ENCODE measurements at regions not wholly inside any gene's neighbourhood (a gene's known extent, or its start where the extent isn't known, plus 50 kb on each side); places are given as distances from the start of the nearest gene placed in this dataset.

DNA sequence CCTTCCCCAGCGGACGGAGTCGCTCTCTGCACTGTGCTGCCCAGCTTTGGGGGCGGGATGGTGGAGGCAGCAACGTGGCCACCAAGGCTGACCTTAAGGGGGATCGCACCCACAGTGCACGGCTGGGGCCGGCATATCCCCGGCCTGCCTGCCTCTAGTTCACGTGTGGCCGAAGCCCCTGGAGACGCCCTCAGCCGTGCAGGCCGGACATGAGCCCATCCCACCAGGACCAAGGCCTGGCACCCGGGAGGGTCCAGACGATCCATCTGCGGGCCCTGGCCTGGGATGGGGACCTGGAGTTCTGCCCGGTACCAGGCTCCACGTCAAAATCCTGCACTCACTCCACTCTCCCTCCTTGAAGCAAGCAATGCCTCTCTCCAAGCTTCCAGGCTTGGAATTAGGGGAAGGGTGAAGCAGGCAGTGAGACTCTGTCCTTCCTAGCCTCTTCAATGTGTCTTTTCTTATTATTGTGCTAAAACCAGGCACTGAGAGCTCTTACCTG, 520.8 kb downstream of the REEP3 start:
- TF ChIP-seq EZH2phosphoT487 (IDR thresholded peaks at IDR 0.05; ENCODE audit: unreplicated experiment), result no peak
- TF ChIP-seq CTCF (conservative IDR thresholded peaks at IDR 0.05; ENCODE audit: low read depth in 2 of 2), result no peak
- no peak for TF ChIP-seq EZH2 (IDR thresholded peaks at IDR 0.05; ENCODE audit: low read depth, unreplicated experiment)
